Brain microvascular endothelial cell (primary cell): ENCODE measurements at regions not wholly inside any gene's neighbourhood (a gene's known extent, or its start where the extent isn't known, plus 50 kb on each side); places are given as distances from the start of the nearest gene placed in this dataset.

Source experiments
- DNase-seq: peaks from one replicate; pipeline ENCODE4 v3.0.0-alpha.2; 2020
- H3K27ac ChIP-seq: fragments of 250-450 bp; sonication (Bioruptor Pico); 2 replicates; pipeline ENCODE4 v1.5.1; 2020; ENCODE audit warnings: mild to moderate bottlenecking, moderate library complexity
- H3K27me3 ChIP-seq: fragments of 250-450 bp; sonication (Bioruptor Pico); replicated peaks from 2 replicates; pipeline ENCODE4 v1.5.1; 2020; ENCODE audit warnings: mild to moderate bottlenecking
- H3K36me3 ChIP-seq: fragments of 250-450 bp; sonication (Bioruptor Pico); replicated peaks from 2 replicates; pipeline ENCODE4 v1.5.1; 2020; ENCODE audit warnings: mild to moderate bottlenecking
- H3K4me3 ChIP-seq: 2 replicates; pipeline ENCODE4 v1.5.1; 2011; ENCODE audit warnings: low read depth, mild to moderate bottlenecking, control low read depth, low read length, moderate library complexity
- in situ Hi-C: cut with HindIII; loops from 2 replicates; pipeline ENCODE4 v1.10.0; 2017; ENCODE audit warnings: low sequenced_read_pairs, low pct_ligation_motif_present
- TF ChIP-seq, protein P1 (sequence below): IDR thresholded peaks from 2 replicates; pipeline ENCODE4 v1.5.1; 2011; ENCODE audit warnings: low read depth, mild to moderate bottlenecking, moderate library complexity, low read length, control low read depth, inconsistent platforms; ENCODE audit errors: missing control alignments

DNA sequence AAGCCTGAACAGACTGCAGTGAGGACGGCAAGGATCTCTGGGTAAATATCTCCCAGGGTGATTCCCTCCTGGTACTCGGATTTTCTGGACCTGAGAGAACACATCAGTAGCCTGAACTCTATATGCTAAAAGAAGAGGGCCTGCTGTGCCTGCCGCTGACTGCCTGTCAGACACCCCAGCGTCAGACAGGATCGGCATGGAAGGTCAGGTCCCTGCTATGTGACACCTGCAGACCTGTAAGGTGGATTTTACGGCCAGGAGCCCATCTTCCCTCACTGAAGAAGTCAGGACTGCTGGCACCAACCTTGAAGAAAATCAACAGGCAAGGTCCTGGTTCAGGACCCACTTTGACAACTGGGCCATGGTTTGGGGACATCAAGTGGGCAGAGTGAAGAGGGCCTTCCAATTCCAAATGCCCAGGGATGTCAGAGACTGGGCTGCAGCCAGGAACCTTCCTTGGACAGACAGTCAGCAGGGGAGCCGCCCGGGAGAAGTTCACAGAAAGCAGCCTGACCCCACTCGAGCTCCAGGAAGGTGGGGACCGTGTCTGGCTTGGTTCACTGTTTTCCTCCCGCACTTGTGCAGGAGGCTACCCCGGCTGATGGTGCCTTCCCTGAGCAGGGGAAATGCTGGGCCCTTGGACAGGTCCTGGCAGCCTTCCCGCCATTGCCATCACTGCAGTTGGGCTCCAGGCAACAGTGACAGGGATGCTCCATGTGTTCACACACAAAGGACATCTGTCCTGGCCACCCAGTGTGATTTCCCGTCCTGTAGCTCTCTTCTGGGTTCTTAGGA lies 91.8 kb upstream of the LANCL2 start:
- no peak overlapping the region for H3K27ac ChIP-seq
- in situ Hi-C loops = loop anchor here (25.0 kb wide), 1 partner anchor 486 kb away; no protein-coding TSS in a partner anchor
- TF ChIP-seq, protein P1, sequence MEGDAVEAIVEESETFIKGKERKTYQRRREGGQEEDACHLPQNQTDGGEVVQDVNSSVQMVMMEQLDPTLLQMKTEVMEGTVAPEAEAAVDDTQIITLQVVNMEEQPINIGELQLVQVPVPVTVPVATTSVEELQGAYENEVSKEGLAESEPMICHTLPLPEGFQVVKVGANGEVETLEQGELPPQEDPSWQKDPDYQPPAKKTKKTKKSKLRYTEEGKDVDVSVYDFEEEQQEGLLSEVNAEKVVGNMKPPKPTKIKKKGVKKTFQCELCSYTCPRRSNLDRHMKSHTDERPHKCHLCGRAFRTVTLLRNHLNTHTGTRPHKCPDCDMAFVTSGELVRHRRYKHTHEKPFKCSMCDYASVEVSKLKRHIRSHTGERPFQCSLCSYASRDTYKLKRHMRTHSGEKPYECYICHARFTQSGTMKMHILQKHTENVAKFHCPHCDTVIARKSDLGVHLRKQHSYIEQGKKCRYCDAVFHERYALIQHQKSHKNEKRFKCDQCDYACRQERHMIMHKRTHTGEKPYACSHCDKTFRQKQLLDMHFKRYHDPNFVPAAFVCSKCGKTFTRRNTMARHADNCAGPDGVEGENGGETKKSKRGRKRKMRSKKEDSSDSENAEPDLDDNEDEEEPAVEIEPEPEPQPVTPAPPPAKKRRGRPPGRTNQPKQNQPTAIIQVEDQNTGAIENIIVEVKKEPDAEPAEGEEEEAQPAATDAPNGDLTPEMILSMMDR = no peak
- no peaks in the 10 kb centered on the region for H3K36me3 ChIP-seq
- H3K27me3 ChIP-seq = peaks cover 9% of the 10 kb centered on the region
- DNase-seq = no peak
- no peak overlapping the region for H3K4me3 ChIP-seq

DNA sequence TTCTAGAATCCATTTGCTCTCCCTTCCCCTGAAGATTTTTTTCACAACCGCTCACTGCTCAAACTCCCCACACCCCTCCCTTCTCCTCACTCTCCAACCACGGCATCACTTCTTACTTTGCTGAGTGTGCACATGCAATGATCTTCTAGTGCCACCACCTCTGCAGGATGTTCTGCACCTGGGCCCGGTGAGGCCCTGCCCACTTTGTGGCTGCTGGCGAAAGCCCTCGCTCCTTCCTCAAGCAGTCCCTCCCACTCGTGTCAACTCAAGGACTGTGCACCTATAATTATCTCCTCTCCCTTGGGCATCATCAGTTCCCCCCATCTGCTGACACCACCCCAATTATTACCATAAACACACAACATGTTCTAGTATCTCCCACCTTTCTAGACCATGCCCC lies 91.0 kb upstream of the LANCL2 start:
- no peaks in the 10 kb centered on the region for H3K36me3 ChIP-seq
- TF ChIP-seq, protein P1 = no peak
- no peak overlapping the region for H3K27ac ChIP-seq
- peaks cover 9% of the 10 kb centered on the region for H3K27me3 ChIP-seq
- in situ Hi-C loops = loop anchor here (25.0 kb wide), 1 partner anchor 487 kb away; no protein-coding TSS in a partner anchor
- DNase-seq = no peak
- no peak overlapping the region for H3K4me3 ChIP-seq

DNA sequence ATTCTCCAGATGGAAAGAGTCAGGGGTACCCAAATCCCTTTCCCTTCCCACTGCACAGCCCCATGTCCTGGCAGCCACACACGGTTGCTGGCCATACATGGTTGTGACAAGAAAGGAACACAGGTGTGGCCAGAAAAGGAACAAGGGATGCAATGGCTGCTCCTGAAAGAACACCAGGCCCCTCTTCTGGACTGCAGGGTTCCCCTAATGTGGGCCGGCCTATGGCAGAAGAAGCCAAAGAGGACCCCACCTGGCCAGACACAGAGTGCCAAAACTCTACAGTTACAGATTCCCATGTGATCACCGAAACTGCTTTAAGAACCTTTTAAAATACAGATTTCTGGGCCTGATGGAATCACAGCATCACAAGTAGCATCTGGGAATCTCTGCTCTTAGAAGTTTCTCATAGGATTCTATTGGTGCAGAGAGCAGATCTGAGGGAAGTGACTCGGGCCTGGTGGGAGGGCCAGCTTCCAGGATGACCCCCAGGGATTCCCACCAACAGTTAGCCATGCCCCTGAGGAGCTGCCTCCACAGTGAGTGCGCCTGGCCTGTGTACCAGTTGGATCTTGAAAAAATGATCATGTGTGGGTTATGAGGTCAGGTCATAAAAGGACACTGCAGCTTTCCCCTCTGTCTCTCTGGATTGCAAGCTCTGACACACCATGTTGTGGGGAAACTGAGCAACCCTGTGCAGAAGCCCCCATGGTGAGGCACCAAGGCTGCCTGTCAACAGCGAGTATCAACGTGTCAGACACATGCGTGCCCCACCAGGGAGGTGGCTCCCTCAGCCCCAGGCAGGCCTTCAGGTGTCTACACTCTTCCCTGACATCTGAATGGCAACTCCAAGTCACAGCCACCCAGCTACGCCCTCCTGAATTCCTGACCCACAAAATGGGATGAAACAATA lies 89.6 kb upstream of the LANCL2 start:
- no peaks in the 10 kb centered on the region for H3K36me3 ChIP-seq
- H3K27me3 ChIP-seq = peaks cover 9% of the 10 kb centered on the region
- no peak overlapping the region for H3K27ac ChIP-seq
- no peak overlapping the region for H3K4me3 ChIP-seq
- no peak for DNase-seq
- TF ChIP-seq, protein P1 = no peak
- in situ Hi-C loops = no loop called here

DNA sequence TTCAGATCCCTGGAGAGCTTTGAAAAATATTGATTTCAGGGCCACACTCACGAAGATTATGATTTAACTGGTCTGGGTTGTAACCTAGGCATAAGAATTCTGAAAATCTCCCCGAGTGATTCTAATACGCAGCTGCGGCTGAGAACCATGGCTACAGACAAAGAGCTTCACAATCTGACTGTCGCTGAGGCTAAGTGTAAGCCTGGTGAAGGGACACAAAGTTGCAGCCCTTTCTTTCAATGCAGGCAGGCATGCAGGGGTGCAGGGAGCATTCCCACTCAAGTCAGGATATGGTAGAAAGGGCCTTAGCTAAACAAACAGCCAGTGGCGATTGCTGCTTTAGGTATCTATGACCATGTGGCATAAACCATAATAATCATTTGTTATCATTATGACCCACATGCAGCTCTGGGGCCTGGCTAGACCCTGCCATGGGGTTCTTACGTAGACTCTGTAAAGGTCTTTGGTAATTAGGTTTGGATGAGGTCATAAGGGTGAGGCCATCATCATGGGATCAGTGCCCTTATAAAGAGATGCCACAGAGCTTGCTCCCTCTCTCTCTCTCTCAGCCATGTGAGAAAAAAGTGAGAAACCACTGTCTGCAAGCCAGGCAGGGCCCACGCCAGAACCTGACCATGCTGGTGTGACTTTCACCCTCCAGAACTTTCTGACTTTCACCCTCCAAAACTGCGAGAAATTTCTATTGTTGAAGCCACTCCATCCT lies 88.4 kb upstream of the LANCL2 start:
- Histone ChIP-seq H3K4me3 (no peak overlapping the region), H3K27me3 (peaks cover 9% of the 10 kb centered on the region), H3K27ac (no peak overlapping the region), H3K36me3 (no peaks in the 10 kb centered on the region)
- DNase-seq = no peak
- TF ChIP-seq, protein P1 = no peak
- in situ Hi-C loops = no loop called here

DNA sequence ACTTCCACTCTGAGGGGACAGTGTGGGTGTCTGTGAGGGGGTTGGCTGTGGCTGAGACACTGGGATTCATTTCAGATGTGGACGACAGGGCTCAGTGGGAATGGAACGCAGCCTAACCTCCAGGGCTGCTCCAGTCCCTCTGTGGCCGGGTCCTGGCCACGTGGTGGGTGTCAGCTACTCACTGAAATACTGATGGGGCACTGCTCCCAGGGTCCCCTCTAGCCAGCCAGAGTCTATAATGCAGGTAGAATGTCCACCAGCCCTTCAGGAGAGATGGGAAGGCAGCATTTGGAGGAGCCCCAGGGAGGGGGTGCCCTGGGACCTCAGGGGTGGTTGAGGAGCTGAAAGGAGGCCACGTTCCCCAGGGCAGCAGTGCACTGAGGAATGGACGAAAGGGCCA lies 87.2 kb upstream of the LANCL2 start:
- TF ChIP-seq, protein P1 = no peak
- DNase-seq = no peak
- H3K27me3 ChIP-seq = peaks cover 7% of the 10 kb centered on the region
- in situ Hi-C loops = no loop called here
- no peak overlapping the region for H3K27ac ChIP-seq
- no peaks in the 10 kb centered on the region for H3K36me3 ChIP-seq
- no peak overlapping the region for H3K4me3 ChIP-seq
